HG03159 (cell line): ENCODE measurements at regions not wholly inside any gene's neighbourhood (a gene's known extent, or its start where the extent isn't known, plus 50 kb on each side); places are given as distances from the start of the nearest gene placed in this dataset.
"Not testable (repeated sequence)": the region's sequence is repeated elsewhere in the genome, so short reads cannot be mapped to it uniquely, and the experiment has no call there.

Experiments used
- ATAC-seq: cut with Tn5 transposase; IDR thresholded peaks from one replicate; pipeline ENCODE4 v1.9.1; 2021; ENCODE audit warnings: mild to moderate bottlenecking, moderate library complexity; ENCODE audit not compliant: unreplicated experiment

DNA sequence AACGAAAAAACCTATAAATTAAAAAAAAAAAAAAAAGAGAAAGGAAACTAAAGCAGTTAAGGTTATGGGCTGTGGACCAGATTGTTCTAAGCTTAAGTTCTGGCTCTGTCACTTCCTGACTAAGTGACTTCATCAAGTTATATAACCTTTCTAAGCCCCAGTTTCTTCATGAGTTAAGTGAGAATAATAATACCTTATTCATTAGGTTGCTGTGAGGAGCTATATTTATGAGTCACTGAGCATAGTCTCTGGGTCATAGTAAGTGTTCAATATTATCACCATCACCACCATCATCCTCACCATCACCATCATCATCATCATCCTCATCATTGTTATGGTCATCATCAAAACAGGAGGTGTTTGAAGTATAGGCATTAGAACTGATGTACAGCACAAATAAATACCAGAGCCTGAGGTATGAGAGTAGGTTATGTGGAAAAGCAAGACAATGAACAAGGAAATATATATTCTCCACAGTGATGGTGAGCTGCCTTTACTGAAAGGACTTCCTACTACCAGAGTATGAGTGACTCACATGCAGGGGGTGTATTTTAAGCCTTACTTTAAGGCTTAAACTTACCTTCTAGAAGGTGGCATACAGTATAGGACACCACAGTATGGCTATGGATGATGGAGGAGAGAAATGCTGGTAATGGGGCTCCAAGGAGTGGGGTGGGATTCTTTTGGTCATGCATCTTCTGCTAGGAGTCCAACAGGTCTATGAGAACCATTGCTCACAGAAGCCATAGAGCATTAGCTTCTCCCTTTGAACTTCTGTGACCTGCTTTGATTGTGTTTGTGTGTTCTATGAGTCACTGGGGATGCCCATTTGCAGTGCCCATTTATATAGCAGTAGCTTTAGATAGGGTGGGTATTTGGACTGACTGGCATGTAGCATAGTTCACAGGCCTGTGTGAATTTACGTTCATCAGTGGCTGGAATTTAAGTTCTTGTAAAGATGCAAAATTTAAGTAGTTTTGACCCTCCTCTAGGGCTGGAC lies 104.4 kb downstream of the KLF5 start:
- ATAC-seq: no peak

DNA sequence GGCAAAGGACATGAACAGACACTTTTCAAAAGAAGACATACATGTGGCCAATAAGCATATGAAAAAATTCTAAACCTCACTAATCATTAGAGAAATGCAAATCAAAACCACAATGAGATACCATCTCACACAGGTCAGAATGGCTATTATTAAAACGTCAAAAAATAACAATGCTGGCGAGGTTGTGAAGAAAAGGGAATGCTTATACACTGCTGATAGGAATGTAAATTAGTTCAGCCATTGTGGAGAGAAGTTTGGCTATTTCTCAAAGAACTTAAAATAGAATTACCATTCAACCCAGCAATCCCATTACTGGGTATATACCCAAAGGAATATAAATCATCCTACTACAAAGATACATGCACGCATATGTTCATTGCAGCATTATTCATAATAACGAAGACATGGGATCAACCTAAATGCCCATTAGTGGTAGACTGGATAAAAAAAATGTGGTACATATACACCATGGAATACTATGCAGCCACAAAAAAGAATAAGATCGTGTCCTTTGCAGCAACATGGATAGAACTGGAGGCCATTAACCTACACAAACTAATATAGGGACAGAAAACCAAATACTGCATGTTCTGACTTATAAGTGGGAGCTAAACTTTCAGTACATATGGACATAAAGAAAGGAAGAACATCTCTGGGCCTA lies 101.7 kb downstream of the KLF5 start:
- not testable (repeated sequence) for ATAC-seq

DNA sequence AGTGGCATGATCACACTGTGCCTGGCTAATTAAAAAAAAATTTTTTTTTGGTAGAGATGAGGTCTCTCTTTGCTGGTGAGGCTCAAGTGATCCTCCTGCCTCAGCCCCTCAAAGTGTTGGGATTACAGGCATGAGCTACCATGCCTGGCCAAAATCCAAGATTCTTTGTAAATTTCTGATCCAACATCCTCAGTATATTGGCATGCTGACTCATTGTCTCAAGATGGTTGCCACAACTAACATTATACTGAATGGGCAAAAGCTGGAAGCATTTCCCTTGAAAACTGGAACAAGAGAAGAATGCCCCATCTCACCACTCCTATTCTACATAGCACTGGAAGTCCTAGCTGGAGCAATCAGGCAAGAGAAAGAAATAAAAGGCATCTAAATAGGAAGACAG lies 100.0 kb downstream of the KLF5 start:
- no peak for ATAC-seq

DNA sequence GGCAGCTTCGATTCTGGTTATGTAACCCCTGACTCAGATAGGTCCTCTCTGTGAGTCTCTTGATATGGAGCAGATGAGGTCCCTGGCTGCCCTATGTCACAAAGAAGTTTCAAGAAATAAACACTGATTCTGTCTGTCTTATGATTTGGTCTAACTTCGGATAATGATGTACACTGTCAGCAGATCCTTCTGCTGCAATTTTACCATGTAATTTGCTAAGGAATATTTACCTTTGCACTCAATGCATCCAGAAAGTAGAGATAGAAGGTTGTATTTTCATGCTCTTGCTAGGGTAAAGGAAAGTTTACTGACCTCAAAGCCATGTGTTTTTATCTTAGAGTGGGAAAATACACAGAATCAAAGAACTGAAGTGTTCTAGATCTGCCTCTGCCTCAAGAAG lies 98.2 kb downstream of the KLF5 start:
- no peak for ATAC-seq

DNA sequence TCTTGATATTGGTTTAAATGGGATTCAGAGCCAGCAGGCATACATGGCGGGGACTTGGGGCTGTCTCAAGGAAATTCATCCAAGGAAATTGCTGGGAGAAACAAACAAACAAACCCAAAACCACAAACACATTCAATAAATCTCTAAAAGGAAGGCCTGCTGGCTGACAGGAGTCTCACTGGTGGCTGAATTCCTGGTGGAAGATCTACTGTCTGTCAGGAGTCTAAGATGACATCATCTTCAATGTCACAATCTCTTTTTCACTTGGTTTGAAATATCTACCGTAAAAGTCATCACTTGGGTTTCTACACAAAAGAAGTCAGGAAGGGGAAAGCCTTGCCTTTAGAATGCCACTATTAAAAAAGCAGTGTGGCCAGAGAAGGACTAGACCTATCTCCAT lies 87.9 kb downstream of the KLF5 start:
- no peak for ATAC-seq

DNA sequence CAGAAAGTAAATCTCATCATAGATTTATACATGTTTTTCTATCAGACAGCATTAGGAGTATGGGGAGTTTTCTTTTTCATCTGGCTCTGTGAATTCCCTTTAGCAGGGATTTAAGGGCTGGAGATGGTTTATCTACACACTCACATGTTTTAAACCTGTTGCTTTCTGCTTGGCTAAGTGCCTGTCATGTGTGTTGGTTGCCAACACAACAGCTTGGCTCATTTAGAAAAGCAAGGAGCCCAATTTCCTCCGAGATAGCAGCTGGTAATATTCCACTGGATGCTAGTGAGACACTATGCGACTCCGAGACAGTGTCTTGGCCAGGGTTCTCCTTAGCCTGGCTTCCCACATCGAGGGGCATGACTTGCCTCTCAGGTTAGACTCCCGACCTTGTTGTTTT lies 83.3 kb downstream of the KLF5 start:
- ATAC-seq: no peak

DNA sequence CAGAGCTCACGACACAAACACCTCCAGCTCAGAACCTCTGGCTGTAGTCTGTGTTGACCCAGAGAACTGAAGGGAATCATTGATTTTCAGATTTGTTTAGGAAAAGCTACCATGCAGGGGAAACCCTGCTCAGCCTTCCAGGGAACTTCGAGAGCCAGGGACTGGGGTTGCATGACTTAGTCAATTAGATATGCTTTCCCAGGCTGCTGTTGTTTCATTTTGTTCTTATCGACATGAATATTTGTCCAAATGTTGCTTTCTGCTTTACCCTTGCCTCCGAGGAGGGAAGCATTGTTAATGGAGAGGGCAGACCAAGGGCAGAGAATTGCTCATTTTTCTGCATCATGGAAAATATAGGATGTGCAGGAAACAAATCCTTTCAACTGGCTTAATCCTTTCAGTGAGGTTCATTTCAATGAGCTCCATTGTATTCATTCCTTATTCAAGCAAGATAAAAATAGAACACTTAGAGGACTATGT lies 82.5 kb downstream of the KLF5 start:
- ATAC-seq: no peak

DNA sequence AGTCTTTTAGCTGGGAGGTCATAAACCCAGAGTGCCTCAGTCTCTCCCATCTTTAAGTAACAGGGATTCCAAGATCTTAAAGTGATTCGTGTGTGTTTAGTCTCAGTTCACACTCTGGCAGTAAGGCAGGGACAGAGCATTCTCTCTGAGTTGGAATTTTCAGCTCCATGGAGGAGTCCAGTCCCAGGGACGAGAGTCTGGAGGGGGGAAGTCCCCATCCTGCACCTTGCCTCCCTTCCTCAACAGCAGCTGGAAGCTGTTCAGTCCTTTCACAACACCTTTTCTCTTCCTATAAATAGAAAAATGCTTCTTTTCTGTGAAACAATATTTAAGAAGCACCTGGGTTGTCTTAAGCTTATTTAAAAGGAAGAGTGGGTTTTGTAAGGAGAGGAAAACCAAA lies 82.0 kb downstream of the KLF5 start:
- no peak for ATAC-seq

DNA sequence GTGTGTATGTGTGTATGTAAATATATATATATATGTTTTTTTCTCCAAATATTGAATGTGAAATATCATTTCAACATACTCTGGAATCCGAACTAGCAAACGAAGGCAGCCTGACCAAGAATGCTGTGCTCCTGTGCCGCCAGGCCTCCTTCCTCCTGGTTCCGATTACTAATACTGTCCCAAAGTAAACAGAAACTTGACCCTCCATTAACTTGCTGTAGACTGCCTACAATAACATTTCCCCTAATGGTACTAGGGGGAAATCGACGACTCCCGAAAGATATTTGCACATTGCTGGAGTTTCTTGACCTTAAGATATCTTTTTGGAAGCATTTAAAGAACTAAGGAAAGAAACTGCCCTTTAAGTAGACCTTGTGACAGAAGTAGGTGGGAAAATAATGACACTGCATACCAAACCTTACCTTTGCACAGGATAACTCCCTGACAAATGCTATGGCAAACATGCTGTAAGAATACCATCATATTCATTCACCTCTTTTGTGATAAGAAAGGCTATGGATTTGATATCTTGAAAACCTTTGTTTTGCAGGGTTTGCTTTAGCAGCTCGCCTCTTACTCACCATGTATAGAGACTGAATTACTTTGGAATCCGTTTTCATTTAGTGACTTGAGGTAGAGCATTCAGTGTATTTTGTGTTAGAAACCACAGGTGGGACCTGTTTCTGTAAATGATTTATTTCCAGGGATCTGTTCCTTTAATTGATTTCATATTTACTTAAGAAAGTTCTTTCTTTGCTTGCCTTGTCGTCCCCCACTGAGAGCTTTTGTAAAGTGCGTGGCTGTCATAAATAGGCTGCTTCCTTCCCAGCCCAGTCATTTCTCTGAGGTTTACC lies 80.1 kb downstream of the KLF5 start:
- no peak for ATAC-seq

DNA sequence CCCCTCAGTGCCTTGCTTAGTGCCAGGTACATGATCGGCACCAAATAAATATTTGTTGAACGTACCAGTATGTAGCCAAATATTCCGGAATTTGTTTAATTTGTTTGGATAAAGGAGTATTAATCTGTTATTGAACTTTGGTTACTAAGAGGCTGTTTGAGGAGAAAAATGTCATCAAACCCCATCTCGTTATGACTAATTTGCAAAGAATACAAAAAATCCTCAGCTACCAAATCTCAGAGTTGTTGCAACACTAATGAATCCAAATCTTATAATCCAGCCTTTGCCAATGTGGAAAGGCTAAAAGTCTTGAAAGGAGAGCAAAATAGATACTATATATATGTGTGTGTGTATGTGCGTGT lies 79.5 kb downstream of the KLF5 start:
- ATAC-seq: no peak

DNA sequence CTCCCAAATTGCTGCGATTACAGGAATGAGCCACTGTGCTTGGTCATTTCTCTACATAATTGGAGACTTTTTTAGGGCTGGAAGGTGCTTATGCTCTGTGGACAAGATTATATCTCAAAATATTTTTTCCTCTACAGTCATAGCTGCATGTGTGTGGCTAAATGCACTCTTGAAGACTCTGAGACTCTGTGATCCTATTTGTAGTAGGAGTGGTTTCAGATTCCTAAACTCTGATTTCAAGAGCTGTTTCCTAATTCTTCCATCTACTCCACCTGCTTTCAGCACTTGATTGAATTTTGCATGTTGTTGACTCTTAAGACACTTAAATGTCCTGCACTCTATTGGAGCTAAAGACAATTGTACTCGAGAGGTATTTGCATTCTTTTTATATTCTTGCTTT lies 78.0 kb downstream of the KLF5 start:
- no peak for ATAC-seq

DNA sequence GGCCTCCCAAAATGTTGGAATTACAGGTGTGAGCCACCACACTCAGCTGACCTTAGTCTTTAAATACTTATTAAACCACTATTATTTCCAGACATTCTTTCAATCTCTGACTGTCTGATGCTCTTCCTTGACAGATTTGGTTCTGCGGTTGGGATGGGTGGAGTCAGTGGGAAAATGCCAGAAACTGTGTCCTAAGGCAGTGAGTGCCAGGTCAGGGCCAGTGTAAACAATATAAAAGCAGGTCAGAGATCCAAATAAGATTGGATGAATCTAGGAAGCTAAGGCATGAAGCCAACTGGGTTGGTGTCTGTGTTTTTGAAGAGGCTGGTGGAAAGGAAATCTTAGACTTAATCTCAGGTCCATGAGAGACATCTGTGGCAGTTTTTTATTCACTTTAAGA lies 74.7 kb downstream of the KLF5 start:
- no peak for ATAC-seq

DNA sequence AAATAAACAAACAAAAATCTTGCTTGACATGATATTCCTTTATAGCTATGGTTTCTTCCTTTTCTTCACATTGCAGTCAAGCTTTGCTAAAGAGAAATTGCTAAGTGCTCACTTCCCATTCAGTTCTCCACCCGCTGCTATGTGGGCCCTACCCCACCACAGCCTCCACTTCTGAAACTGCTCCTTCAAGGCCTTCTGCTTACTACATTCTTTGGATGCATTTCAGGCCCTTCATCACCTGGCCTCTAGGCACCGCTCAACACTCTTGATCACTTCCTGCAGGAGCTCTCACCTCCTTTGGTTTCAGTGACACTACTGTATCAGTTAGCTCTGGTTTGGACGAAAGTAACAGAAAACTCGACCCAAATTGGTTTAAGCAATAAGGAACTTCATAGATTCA lies 72.4 kb downstream of the KLF5 start:
- ATAC-seq: no peak

DNA sequence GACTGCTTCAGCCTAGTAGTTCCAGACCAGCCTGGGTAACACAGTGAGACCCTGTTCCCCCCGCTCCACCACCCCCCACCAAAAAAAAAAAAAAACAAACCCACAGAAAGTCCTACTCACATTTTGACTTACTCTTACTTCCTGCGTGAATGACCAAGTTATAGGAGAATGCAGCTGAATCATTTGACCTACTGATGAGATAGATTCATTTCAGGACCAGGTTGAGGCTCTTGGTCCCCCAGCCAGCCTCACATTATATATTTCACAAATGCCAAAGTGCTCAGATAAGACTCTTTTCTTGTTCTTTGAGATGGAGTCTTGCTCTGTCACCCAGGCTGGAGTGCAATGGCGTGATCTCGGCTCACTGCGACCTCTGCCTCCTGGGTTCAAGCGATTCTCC lies 70.2 kb downstream of the KLF5 start:
- ATAC-seq: no peak
